Activated CD4-positive, CD25-positive, alpha-beta regulatory T cell treated with anti-CD3 and anti-CD28 coated beads, Interleukin-2, amount 50 U/mL, for 72 hours (primary cell): ENCODE measurements at regions not wholly inside any gene's neighbourhood (a gene's known extent, or its start where the extent isn't known, plus 50 kb on each side); places are given as distances from the start of the nearest gene placed in this dataset.
"Not testable (repeated sequence)": the region's sequence is repeated elsewhere in the genome, so short reads cannot be mapped to it uniquely, and the experiment has no call there.

ENCODE experiments used
- DNase-seq: peaks from one replicate; pipeline ENCODE4 v3.0.0; 2021

- no peak for DNase-seq
Observed at GRCh38 chr18:39366656-39367055, 1801.1 kb upstream of the CELF4 start.

GRCh38 chr18:39365836-39366485 is 1800.4 kb upstream of the CELF4 start:
- DNase-seq: no peak

- DNase-seq: no peak
Observed at GRCh38 chr18:39360072-39360471, 1794.5 kb upstream of the CELF4 start.

- no peak for DNase-seq
Observed at GRCh38 chr18:39359636-39360035, 1794.0 kb upstream of the CELF4 start.

GRCh38 chr18:39350945-39351344 is 1785.3 kb upstream of the CELF4 start:
- no peak for DNase-seq

- no peak for DNase-seq
Observed at GRCh38 chr18:39349801-39350200, 1784.2 kb upstream of the CELF4 start.

- no peak for DNase-seq
Observed at GRCh38 chr18:39348757-39349156, 1783.2 kb upstream of the CELF4 start.

- DNase-seq: no peak
Observed at GRCh38 chr18:39347701-39348100, 1782.1 kb upstream of the CELF4 start.

GRCh38 chr18:39346916-39347315 is 1781.3 kb upstream of the CELF4 start:
- DNase-seq: no peak

GRCh38 chr18:39345321-39345720 is 1779.7 kb upstream of the CELF4 start:
- DNase-seq: no peak

- no peak for DNase-seq
Observed at GRCh38 chr18:39344487-39344886, 1778.9 kb upstream of the CELF4 start.

- DNase-seq: no peak
Observed at GRCh38 chr18:39341129-39341528, 1775.5 kb upstream of the CELF4 start.

- DNase-seq: no peak
Observed at GRCh38 chr18:39340418-39340817, 1774.8 kb upstream of the CELF4 start.

- no peak for DNase-seq
Observed at GRCh38 chr18:39329496-39330275, 1764.1 kb upstream of the CELF4 start.

- no peak for DNase-seq
Observed at GRCh38 chr18:39326772-39327171, 1761.2 kb upstream of the CELF4 start.

GRCh38 chr18:39325973-39326372 is 1760.4 kb upstream of the CELF4 start:
- no peak for DNase-seq

GRCh38 chr18:39319141-39319540 is 1753.5 kb upstream of the CELF4 start:
- DNase-seq: no peak

- DNase-seq: no peak
Observed at GRCh38 chr18:39318462-39318861, 1752.9 kb upstream of the CELF4 start.

GRCh38 chr18:39318008-39318407 is 1752.4 kb upstream of the CELF4 start:
- DNase-seq: no peak

- DNase-seq: no peak
Observed at GRCh38 chr18:39314595-39314994, 1749.0 kb upstream of the CELF4 start.

- no peak for DNase-seq
Observed at GRCh38 chr18:39313992-39314391, 1748.4 kb upstream of the CELF4 start.

GRCh38 chr18:39311111-39311712 is 1745.6 kb upstream of the CELF4 start:
- no peak for DNase-seq

- DNase-seq: not testable (repeated sequence)
Observed at GRCh38 chr18:39308931-39309521, 1743.4 kb upstream of the CELF4 start.

GRCh38 chr18:39305766-39306165 is 1740.2 kb upstream of the CELF4 start:
- no peak for DNase-seq
